Vagina (tissue), 2 donors: ENCODE measurements at regions not wholly inside any gene's neighbourhood (a gene's known extent, or its start where the extent isn't known, plus 50 kb on each side); places are given as distances from the start of the nearest gene placed in this dataset.

Source experiments
- CTCF ChIP-seq, 3 experiments: fragments of 450-650 bp in 2 of 3; fragments of 200-600 bp in 1 of 3; sonication (generic) in 1 of 3; IDR thresholded peaks; one replicate each; pipeline ENCODE4 v1.5.1; 2017 to 2019; ENCODE audit warnings: antibody characterized with exemption in 3 of 3, mild to moderate bottlenecking in 2 of 3, moderate library complexity in 2 of 3
- POLR2A ChIP-seq, 2 donors: fragments of 450-650 bp; IDR thresholded peaks; one replicate each; pipeline ENCODE4 v1.6.1; 2017; ENCODE audit warnings: antibody characterized with exemption in 2 of 2, mild to moderate bottlenecking in 2 of 2, moderate library complexity in 2 of 2
- POLR2AphosphoS5 ChIP-seq, 2 donors: sonication (generic); formaldehyde crosslinking; IDR thresholded peaks; one replicate each; pipeline ENCODE4 v1.9.0; 2017; ENCODE audit warnings: antibody characterized with exemption in 2 of 2, mild to moderate bottlenecking in 2 of 2, low read depth in 1 of 2; ENCODE audit not compliant: insufficient read depth in 1 of 2

- no peak for TF ChIP-seq CTCF (IDR thresholded peaks at IDR 0.05)
- TF ChIP-seq POLR2A (IDR thresholded peaks at IDR 0.05), result no peak
- no peak for TF ChIP-seq POLR2AphosphoS5 (IDR thresholded peaks at IDR 0.05; ENCODE audit: insufficient read depth in 1 of 2, low read depth in 1 of 2)
These were observed 327.7 kb upstream of the NPSR1 start for GRCh38 chr7:34330308-34330707.
